ENCODE measurements at regions not wholly inside any gene's neighbourhood (a gene's known extent, or its start where the extent isn't known, plus 50 kb on each side); places are given as distances from the start of the nearest gene placed in this dataset.

DNA sequence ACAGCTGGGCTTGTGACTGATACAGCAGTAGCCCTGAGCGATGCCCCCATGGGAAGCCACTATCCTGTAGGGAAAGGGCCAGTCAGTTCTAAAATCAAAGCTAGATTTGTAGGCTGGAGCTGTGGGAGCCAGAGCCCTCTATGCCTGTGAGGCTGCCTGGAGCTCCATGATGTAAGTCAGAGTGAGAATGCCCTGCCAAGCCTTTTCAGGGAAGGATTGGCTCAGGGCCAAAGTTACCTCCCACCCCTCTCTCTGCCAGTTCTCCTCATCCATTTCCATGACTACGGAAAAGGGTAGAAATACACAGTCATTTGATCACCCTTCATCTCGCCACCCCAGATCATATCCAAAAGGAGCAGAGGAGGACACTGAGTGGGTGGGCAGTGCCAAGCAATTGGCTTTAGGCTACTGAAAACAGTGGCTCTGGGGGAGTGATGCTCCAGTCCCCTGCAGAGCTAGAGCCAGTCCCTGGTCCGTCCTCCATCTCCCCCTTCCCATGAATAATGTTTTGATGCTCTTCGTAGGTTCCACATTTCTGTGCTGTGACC, 59.5 kb upstream of the KCNA3 start:
- DNase-seq (ENCODE audit: low read depth in 2 of 2), result no peak
- H3K4me3 ChIP-seq (replicated peaks in 1 of 2; ENCODE audit: low read depth in 2 of 2, low read length in 2 of 2), result no peak overlapping the region
- TF ChIP-seq CTCF (IDR thresholded peaks at IDR 0.05; ENCODE audit: low read depth, low read length), result no peak

- no peak overlapping the region for H3K4me3 ChIP-seq (replicated peaks in 1 of 2; ENCODE audit: low read depth in 2 of 2, low read length in 2 of 2)
- no peak for DNase-seq (ENCODE audit: low read depth in 2 of 2)
- no peak for TF ChIP-seq CTCF (IDR thresholded peaks at IDR 0.05; ENCODE audit: low read depth, low read length)
These were observed 56.8 kb upstream of the KCNA3 start for GRCh38 chr1:110731529-110731928.

GRCh38 chr1:110728388-110729001, 53.8 kb upstream of the KCNA3 start:
- no peak for DNase-seq (ENCODE audit: low read depth in 2 of 2)
- TF ChIP-seq CTCF (IDR thresholded peaks at IDR 0.05; ENCODE audit: low read depth, low read length), result no peak
- H3K4me3 ChIP-seq (replicated peaks in 1 of 2; ENCODE audit: low read depth in 2 of 2, low read length in 2 of 2), result no peak overlapping the region

GRCh38 chr1:110727246-110727645, 52.5 kb upstream of the KCNA3 start:
- DNase-seq (ENCODE audit: low read depth in 2 of 2), result no peak
- no peak for TF ChIP-seq CTCF (IDR thresholded peaks at IDR 0.05; ENCODE audit: low read depth, low read length)
- H3K4me3 ChIP-seq (replicated peaks in 1 of 2; ENCODE audit: low read depth in 2 of 2, low read length in 2 of 2), result no peak overlapping the region

DNA sequence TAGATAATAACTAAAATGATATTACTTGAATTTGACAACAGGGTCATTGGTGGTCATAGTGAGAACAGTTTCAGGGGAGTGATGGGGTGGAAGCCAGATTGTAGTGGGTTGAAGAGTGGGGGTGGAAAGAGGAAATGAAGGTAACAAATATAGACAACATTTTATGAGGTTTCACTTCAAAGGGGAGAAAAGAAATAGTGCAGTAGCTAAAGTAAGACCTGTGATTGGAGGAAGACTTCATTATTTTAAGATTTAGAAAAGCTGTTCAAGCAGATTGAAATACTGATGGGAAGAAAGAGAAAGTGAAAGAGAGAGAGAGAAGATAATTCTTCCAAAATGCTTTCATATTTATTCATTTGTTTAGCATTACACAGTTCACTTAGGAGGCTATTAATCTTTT, 52.0 kb upstream of the KCNA3 start:
- DNase-seq (ENCODE audit: low read depth in 2 of 2), result no peak
- TF ChIP-seq CTCF (IDR thresholded peaks at IDR 0.05; ENCODE audit: low read depth, low read length), result no peak
- H3K4me3 ChIP-seq (replicated peaks in 1 of 2; ENCODE audit: low read depth in 2 of 2, low read length in 2 of 2), result no peak overlapping the region

Data from cardiac fibroblast (primary cell).